Adrenal gland (tissue), 9 donors: ENCODE measurements at regions not wholly inside any gene's neighbourhood (a gene's known extent, or its start where the extent isn't known, plus 50 kb on each side); places are given as distances from the start of the nearest gene placed in this dataset.

Source experiments
- DNase-seq, 7 donors: peaks; one replicate each; pipeline ENCODE4 v3.0.0-alpha.2; 2019 to 2020
- H3K27ac ChIP-seq, 5 donors: fragments of 200-600 bp; sonication (generic) in 4 of 5; 1 replicate in 3 of 5; 2 replicates in 2 of 5; pipeline versions ENCODE4 v1.5.1 to v1.8.0; 2016 to 2020; ENCODE audit warnings: mild to moderate bottlenecking in 1 of 5
- H3K27me3 ChIP-seq: fragments of 200-600 bp; 2 replicates; pipeline ENCODE4 v1.8.0; 2021
- H3K36me3 ChIP-seq, 2 donors: fragments of 200-600 bp; replicated peaks in 1 of 2; 1 replicate in 1 of 2; 2 replicates in 1 of 2; pipeline versions ENCODE4 v1.5.1 to v1.8.0; 2018 to 2022
- H3K4me1 ChIP-seq, 2 donors: fragments of 200-600 bp; replicated peaks in 1 of 2; 1 replicate in 1 of 2; 2 replicates in 1 of 2; pipeline versions ENCODE4 v1.5.1 to v1.8.0; 2018 to 2021
- H3K4me3 ChIP-seq, 4 donors: fragments of 200-600 bp; sonication (generic) in 3 of 4; one replicate each; pipeline ENCODE4 v1.5.1; 2016 to 2018
- H3K9me3 ChIP-seq, 3 donors: fragments of 200-600 bp; sonication (generic) in 1 of 3; replicated peaks in 1 of 3; 1 replicate in 2 of 3; 2 replicates in 1 of 3; pipeline versions ENCODE4 v1.5.1 to v1.8.0; 2016 to 2021
- CTCF ChIP-seq, 6 experiments: fragments of 450-650 bp in 4 of 6; fragments of 200-600 bp in 2 of 6; sonication (generic) in 1 of 6; IDR thresholded peaks; 1 replicate in 5 of 6; 2 replicates in 1 of 6; pipeline versions ENCODE4 v1.5.1 to v1.8.0; 2016 to 2021; ENCODE audit warnings: antibody characterized with exemption in 6 of 6, mild to moderate bottlenecking in 2 of 6, moderate library complexity in 1 of 6
- POLR2A ChIP-seq, 2 donors: fragments of 450-650 bp; IDR thresholded peaks; one replicate each; pipeline ENCODE4 v1.6.1; 2017; ENCODE audit warnings: antibody characterized with exemption in 2 of 2, mild to moderate bottlenecking in 2 of 2, moderate library complexity in 1 of 2
- WGBS, 4 donors: extraction: QIAGEN DNeasy Blood & Tissue Kit in 2 of 4; methylation state at CpG; one replicate each; pipeline versions ENCODE4 v1.1.5 to v1.1.7; 2013 to 2017; 5-methylcytosine and 5-hydroxymethylcytosine counted together
- intact Hi-C, 2 donors: fragments of 100-400 bp; cut with DNase I; formaldehyde crosslinking; loops; one replicate each; pipeline versions ENCODE4 v1.14.1 to v1.15.0; 2022 to 2023
- donor health status: healthy with polysubstance abuse.
- donor health status: Bipolar disorder and iron deficiency.
- donor health status: DM: yes; HTN: yes; CAD: no.
- donor health status: DM: no; HTN: no; CAD: no.
- donor health status: DM: no; HTN: no; CAD: no.

- Histone ChIP-seq H3K4me3 (no peak overlapping the region), H3K27ac (no peak overlapping the region), H3K27me3 (no peaks in the 10 kb centered on the region), H3K36me3 (no peaks in the 10 kb centered on the region), H3K9me3 (no peaks in the 10 kb centered on the region), H3K4me1 (no peaks in the 10 kb centered on the region)
- no peak for DNase-seq
- TF ChIP-seq POLR2A (IDR thresholded peaks at IDR 0.05) = no peak
- no peak for TF ChIP-seq CTCF (IDR thresholded peaks at IDR 0.05)
- WGBS, 4 donors = 62 to 67% (median 64%) methylated on average over 3 of the region's 3 CpGs
- intact Hi-C loops = no loop called here
Measured at GRCh38 chr13:58472483-58472882, 840.9 kb downstream of the PCDH17 start.

- no peak overlapping the region for H3K4me3 ChIP-seq
- no peak for TF ChIP-seq POLR2A (IDR thresholded peaks at IDR 0.05)
- TF ChIP-seq CTCF (IDR thresholded peaks at IDR 0.05) = no peak
- intact Hi-C loops = no loop called here
Measured at GRCh38 chr13:58474581-58474980, 843.0 kb downstream of the PCDH17 start.

GRCh38 chr13:58476206-58476918, 844.8 kb downstream of the PCDH17 start:
- 49 to 57% (median 50%) methylated on average over 6 of the region's 6 CpGs for WGBS, 4 donors
- H3K9me3 ChIP-seq = no peaks in the 10 kb centered on the region
- H3K27ac ChIP-seq = no peak overlapping the region
- intact Hi-C loops = no loop called here
- no peaks in the 10 kb centered on the region for H3K27me3 ChIP-seq
- H3K4me3 ChIP-seq = no peak overlapping the region
- no peak for DNase-seq
- TF ChIP-seq POLR2A (IDR thresholded peaks at IDR 0.05) = no peak
- TF ChIP-seq CTCF (IDR thresholded peaks at IDR 0.05) = no peak
- H3K4me1 ChIP-seq = no peaks in the 10 kb centered on the region
- no peaks in the 10 kb centered on the region for H3K36me3 ChIP-seq

More at GRCh38 chr13:58474581-58474980, 843.0 kb downstream of the PCDH17 start:
- Histone ChIP-seq H3K9me3 (no peaks in the 10 kb centered on the region), H3K4me1 (no peaks in the 10 kb centered on the region), H3K27me3 (no peaks in the 10 kb centered on the region), H3K27ac (no peak overlapping the region), H3K36me3 (no peaks in the 10 kb centered on the region)
- DNase-seq = no peak

GRCh38 chr13:58478858-58479257, 847.3 kb downstream of the PCDH17 start:
- no peak for DNase-seq
- intact Hi-C loops = no loop called here

More at GRCh38 chr13:58478858-58479257, 847.3 kb downstream of the PCDH17 start:
- no peaks in the 10 kb centered on the region for H3K9me3 ChIP-seq
- H3K4me1 ChIP-seq = no peaks in the 10 kb centered on the region
- H3K4me3 ChIP-seq = no peak overlapping the region
- 35 to 57% (median 41%) methylated on average over 1 of the region's 1 CpG for WGBS, 4 donors
- H3K36me3 ChIP-seq = no peaks in the 10 kb centered on the region
- TF ChIP-seq CTCF (IDR thresholded peaks at IDR 0.05) (no peak), POLR2A (IDR thresholded peaks at IDR 0.05) (no peak)
- no peaks in the 10 kb centered on the region for H3K27me3 ChIP-seq
- no peak overlapping the region for H3K27ac ChIP-seq
